ENCODE measurements at regions not wholly inside any gene's neighbourhood (a gene's known extent, or its start where the extent isn't known, plus 50 kb on each side); places are given as distances from the start of the nearest gene placed in this dataset.
"Not testable (repeated sequence)": the region's sequence is repeated elsewhere in the genome, so short reads cannot be mapped to it uniquely, and the experiment has no call there.

DNA sequence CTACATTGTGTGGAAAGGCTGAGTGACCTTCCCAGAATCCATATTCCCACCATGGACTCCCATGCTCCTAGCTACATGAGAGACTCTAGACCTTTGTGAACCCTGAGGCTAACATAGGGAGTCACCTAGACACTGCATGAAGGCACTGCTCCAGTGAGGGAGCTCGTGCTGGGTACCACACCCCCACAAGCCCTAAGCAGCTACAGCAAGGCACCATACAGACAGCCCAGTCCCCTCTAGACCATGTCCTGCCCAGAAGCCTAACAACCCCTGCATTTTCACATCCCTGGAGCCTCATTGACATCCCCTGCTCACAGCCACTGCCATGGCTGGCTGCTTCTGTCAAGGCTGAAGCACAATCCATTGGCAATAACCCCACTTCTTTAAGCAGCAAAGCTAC lies 176.5 kb upstream of the CTNND2 start:
- H3K4me3 ChIP-seq (ENCODE audit: control insufficient read depth in 1 of 2, extremely low read depth in 1 of 2, low read length in 1 of 2): no peak overlapping the region
- H3K27ac ChIP-seq (ENCODE audit: low read length): no peak overlapping the region
- ChIA-PET CTCF (no interaction called here), POLR2A (no interaction called here)
- no peaks in the 10 kb centered on the region for H3K36me3 Mint-ChIP-seq
- no peak overlapping the region for H3K4me3 Mint-ChIP-seq
- no peak for DNase-seq
- H3K9me3 Mint-ChIP-seq: peaks cover 13 to 27% (median 19%) of the 10 kb centered on the region in 3 donors
- ATAC-seq (replicated peaks in 1 of 4): no peak
- no peaks in the 10 kb centered on the region for H3K9me3 ChIP-seq
- H3K36me3 ChIP-seq (ENCODE audit: control insufficient read depth in 2 of 2, extremely low read depth in 1 of 2, insufficient read depth in 1 of 2, low read length in 1 of 2): no peaks in the 10 kb centered on the region
- H3K4me1 ChIP-seq (ENCODE audit: control insufficient read depth in 1 of 2, extremely low read depth in 1 of 2, insufficient read depth in 2 of 2, low read length in 2 of 2): no peaks in the 10 kb centered on the region
- no peaks in the 10 kb centered on the region for H3K27me3 Mint-ChIP-seq
- H3K27me3 ChIP-seq (replicated peaks in 1 of 2; ENCODE audit: control insufficient read depth in 2 of 2, extremely low read depth in 1 of 2, insufficient read depth in 2 of 2, low read length in 1 of 2): no peaks in the 10 kb centered on the region
- H3K4me1 Mint-ChIP-seq: no peaks in the 10 kb centered on the region
- H3K27ac Mint-ChIP-seq: no peak overlapping the region
- 17% methylated on average over 1 of the region's 1 CpG for WGBS (ENCODE audit: insufficient coverage)

DNA sequence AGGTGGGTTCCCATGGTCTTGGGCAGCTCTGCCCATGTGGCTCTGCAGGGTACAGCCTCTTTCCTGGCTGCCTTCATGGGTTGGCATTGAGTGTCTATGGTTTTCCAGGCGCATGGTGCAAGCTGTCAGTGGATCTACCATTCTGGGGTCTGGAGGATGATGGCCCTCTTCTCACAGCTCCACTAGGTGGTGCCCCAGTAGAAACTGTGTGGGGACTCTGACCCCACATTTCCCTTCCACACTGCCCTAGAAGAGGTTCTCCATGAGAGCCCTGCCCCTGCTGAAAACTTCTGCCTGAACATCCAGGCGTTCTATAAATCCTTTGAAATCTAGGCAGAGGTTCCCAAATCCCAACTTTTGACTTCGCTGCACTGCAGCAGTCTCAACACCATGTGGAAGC lies 174.0 kb upstream of the CTNND2 start:
- H3K36me3 Mint-ChIP-seq; CTCF ChIA-PET; H3K4me3 ChIP-seq (ENCODE audit: control insufficient read depth in 1 of 2, extremely low read depth in 1 of 2, low read length in 1 of 2); H3K27me3 Mint-ChIP-seq; H3K27me3 ChIP-seq (replicated peaks in 1 of 2; ENCODE audit: control insufficient read depth in 2 of 2, extremely low read depth in 1 of 2, insufficient read depth in 2 of 2, low read length in 1 of 2); H3K27ac Mint-ChIP-seq; POLR2A ChIA-PET; H3K36me3 ChIP-seq (ENCODE audit: control insufficient read depth in 2 of 2, extremely low read depth in 1 of 2, insufficient read depth in 1 of 2, low read length in 1 of 2); H3K9me3 ChIP-seq; H3K4me1 Mint-ChIP-seq; H3K27ac ChIP-seq (ENCODE audit: low read length); H3K4me1 ChIP-seq (ENCODE audit: control insufficient read depth in 1 of 2, extremely low read depth in 1 of 2, insufficient read depth in 2 of 2, low read length in 2 of 2); DNase-seq; H3K4me3 Mint-ChIP-seq; ATAC-seq (replicated peaks in 1 of 4): not testable (repeated sequence)
- WGBS (ENCODE audit: insufficient coverage): 81% methylated on average over 3 of the region's 3 CpGs
- H3K9me3 Mint-ChIP-seq: peaks cover 10 to 19% (median 19%) of the 10 kb centered on the region in 3 donors

DNA sequence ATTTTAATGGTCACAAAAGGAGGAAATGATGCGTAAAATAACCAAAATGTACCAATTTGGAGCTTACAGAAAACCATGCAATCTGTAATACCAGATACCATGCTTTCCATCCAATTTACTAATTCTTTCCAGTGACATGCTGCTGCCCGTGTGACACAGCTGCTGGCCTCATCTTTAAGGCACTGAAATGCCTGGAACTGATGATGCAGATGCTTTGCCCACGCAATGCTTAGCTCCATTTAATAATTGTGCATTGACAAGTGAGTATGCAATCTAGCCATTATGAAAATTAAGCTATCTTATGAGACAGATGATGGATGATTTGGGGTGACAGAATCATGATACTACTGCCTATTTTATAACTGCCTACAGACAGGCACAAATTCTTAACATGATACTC lies 169.2 kb upstream of the CTNND2 start:
- H3K36me3 Mint-ChIP-seq: no peaks in the 10 kb centered on the region
- ATAC-seq (replicated peaks in 1 of 4) (no peak), DNase-seq (no peak)
- no peaks in the 10 kb centered on the region for H3K27me3 Mint-ChIP-seq
- Histone ChIP-seq H3K9me3 (no peaks in the 10 kb centered on the region), H3K36me3 (ENCODE audit: control insufficient read depth in 2 of 2, extremely low read depth in 1 of 2, insufficient read depth in 1 of 2, low read length in 1 of 2) (no peaks in the 10 kb centered on the region), H3K4me3 (ENCODE audit: control insufficient read depth in 1 of 2, extremely low read depth in 1 of 2, low read length in 1 of 2) (no peak overlapping the region), H3K27me3 (replicated peaks in 1 of 2; ENCODE audit: control insufficient read depth in 2 of 2, extremely low read depth in 1 of 2, insufficient read depth in 2 of 2, low read length in 1 of 2) (no peaks in the 10 kb centered on the region), H3K27ac (ENCODE audit: low read length) (no peak overlapping the region), H3K4me1 (ENCODE audit: control insufficient read depth in 1 of 2, extremely low read depth in 1 of 2, insufficient read depth in 2 of 2, low read length in 2 of 2) (no peaks in the 10 kb centered on the region)
- no CpG with 5 or more reads among the region's 3 CpGs for WGBS (ENCODE audit: insufficient coverage)
- no peak overlapping the region for H3K4me3 Mint-ChIP-seq
- H3K9me3 Mint-ChIP-seq: no peaks in the 10 kb centered on the region
- ChIA-PET CTCF (no interaction called here), POLR2A (no interaction called here)
- H3K4me1 Mint-ChIP-seq: no peaks in the 10 kb centered on the region
- no peak overlapping the region for H3K27ac Mint-ChIP-seq

DNA sequence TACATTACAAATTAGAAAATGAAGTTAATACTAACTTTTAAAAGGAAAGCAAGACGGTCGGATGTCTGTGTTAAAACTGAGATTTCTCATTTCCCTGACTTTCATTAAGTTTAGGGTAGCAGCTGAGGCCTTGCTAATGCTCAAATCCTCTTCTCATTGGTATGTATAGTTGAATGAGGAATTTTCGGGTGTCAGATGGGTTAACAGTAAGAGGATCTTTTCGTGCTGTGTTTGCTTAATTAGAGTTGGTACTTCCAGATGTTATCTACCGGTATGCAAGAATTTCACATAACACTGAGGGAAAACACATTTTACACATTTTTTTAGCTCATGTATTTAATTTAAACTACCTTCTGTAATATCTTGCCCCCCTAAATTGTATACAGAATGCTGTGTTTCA lies 168.2 kb upstream of the CTNND2 start:
- ChIA-PET CTCF (no interaction called here), POLR2A (no interaction called here)
- H3K36me3 Mint-ChIP-seq: no peaks in the 10 kb centered on the region
- no peak overlapping the region for H3K4me3 Mint-ChIP-seq
- no peaks in the 10 kb centered on the region for H3K27me3 Mint-ChIP-seq
- Histone ChIP-seq H3K9me3 (no peaks in the 10 kb centered on the region), H3K36me3 (ENCODE audit: control insufficient read depth in 2 of 2, extremely low read depth in 1 of 2, insufficient read depth in 1 of 2, low read length in 1 of 2) (no peaks in the 10 kb centered on the region), H3K27me3 (replicated peaks in 1 of 2; ENCODE audit: control insufficient read depth in 2 of 2, extremely low read depth in 1 of 2, insufficient read depth in 2 of 2, low read length in 1 of 2) (no peaks in the 10 kb centered on the region), H3K4me3 (ENCODE audit: control insufficient read depth in 1 of 2, extremely low read depth in 1 of 2, low read length in 1 of 2) (no peak overlapping the region), H3K4me1 (ENCODE audit: control insufficient read depth in 1 of 2, extremely low read depth in 1 of 2, insufficient read depth in 2 of 2, low read length in 2 of 2) (no peaks in the 10 kb centered on the region), H3K27ac (ENCODE audit: low read length) (no peak overlapping the region)
- no CpG with 5 or more reads among the region's 5 CpGs for WGBS (ENCODE audit: insufficient coverage)
- ATAC-seq (replicated peaks in 1 of 4) (no peak), DNase-seq (no peak)
- peaks cover 0 to 8% (median 8%) of the 10 kb centered on the region in 3 donors for H3K9me3 Mint-ChIP-seq
- H3K27ac Mint-ChIP-seq: no peak overlapping the region
- H3K4me1 Mint-ChIP-seq: no peaks in the 10 kb centered on the region

DNA sequence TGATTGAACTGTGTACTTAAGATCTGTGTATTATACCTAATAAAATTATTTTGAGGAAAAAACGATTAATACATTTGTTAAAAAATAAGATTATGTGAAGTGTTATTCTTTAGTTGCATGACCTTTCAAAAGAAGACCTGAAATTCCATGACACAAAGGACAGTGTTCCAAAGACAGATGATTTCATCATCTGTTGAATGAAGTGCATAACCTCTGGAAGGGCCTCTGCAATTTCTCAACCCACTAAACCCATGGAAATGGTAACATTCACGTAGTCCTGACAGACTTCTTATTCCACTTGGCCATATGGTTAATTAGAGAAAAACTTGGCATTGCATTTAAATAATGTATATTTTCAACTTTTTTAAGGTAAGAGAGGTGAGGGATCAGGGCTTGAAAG lies 167.2 kb upstream of the CTNND2 start:
- DNase-seq: no peak
- no peaks in the 10 kb centered on the region for H3K27me3 ChIP-seq (replicated peaks in 1 of 2; ENCODE audit: control insufficient read depth in 2 of 2, extremely low read depth in 1 of 2, insufficient read depth in 2 of 2, low read length in 1 of 2)
- H3K9me3 ChIP-seq: no peaks in the 10 kb centered on the region
- H3K4me3 ChIP-seq (ENCODE audit: control insufficient read depth in 1 of 2, extremely low read depth in 1 of 2, low read length in 1 of 2): no peak overlapping the region
- H3K9me3 Mint-ChIP-seq: peaks cover 0 to 15% (median 14%) of the 10 kb centered on the region in 3 donors
- no peaks in the 10 kb centered on the region for H3K27me3 Mint-ChIP-seq
- no CpG with 5 or more reads among the region's 2 CpGs for WGBS (ENCODE audit: insufficient coverage)
- H3K4me1 Mint-ChIP-seq: no peaks in the 10 kb centered on the region
- ATAC-seq (replicated peaks in 1 of 4): no peak
- no peak overlapping the region for H3K27ac Mint-ChIP-seq
- ChIA-PET CTCF (no interaction called here), POLR2A (no interaction called here)
- H3K27ac ChIP-seq (ENCODE audit: low read length): no peak overlapping the region
- no peak overlapping the region for H3K4me3 Mint-ChIP-seq
- no peaks in the 10 kb centered on the region for H3K4me1 ChIP-seq (ENCODE audit: control insufficient read depth in 1 of 2, extremely low read depth in 1 of 2, insufficient read depth in 2 of 2, low read length in 2 of 2)
- H3K36me3 Mint-ChIP-seq: no peaks in the 10 kb centered on the region
- H3K36me3 ChIP-seq (ENCODE audit: control insufficient read depth in 2 of 2, extremely low read depth in 1 of 2, insufficient read depth in 1 of 2, low read length in 1 of 2): no peaks in the 10 kb centered on the region

DNA sequence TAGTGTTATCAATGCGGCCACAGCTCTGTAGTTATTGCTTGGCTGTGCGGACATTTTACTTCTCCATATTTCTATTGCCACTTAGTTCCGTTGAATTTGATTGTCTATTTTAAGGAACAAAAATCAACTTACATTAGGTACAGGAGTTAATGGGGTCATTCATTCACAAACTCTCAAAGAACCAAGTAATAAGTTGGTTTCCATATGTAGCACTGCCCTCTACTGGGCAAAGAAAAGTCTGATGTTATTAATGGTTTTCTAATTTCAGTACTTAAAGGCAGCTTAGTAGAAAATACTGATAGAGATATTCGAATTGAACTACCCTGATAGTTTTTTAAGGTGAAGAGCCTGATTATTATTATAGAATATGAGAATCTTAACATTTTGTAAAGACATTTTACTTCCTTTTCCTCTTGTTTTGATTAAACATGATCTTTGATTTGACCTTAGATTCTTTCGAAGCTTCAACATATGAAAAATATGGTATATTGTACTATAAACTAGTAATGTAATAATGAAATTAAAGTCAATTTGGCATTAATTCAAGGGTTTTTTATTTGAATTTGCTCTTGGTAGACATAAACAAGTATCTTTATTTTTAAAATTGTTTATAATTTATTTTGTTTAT lies 119.5 kb upstream of the CTNND2 start:
- Histone ChIP-seq H3K4me1 (ENCODE audit: control insufficient read depth in 1 of 2, extremely low read depth in 1 of 2, insufficient read depth in 2 of 2, low read length in 2 of 2) (no peaks in the 10 kb centered on the region), H3K27me3 (replicated peaks in 1 of 2; ENCODE audit: control insufficient read depth in 2 of 2, extremely low read depth in 1 of 2, insufficient read depth in 2 of 2, low read length in 1 of 2) (no peaks in the 10 kb centered on the region), H3K36me3 (ENCODE audit: control insufficient read depth in 2 of 2, extremely low read depth in 1 of 2, insufficient read depth in 1 of 2, low read length in 1 of 2) (no peaks in the 10 kb centered on the region), H3K4me3 (ENCODE audit: control insufficient read depth in 1 of 2, extremely low read depth in 1 of 2, low read length in 1 of 2) (no peak overlapping the region), H3K27ac (ENCODE audit: low read length) (no peak overlapping the region), H3K9me3 (no peaks in the 10 kb centered on the region)
- H3K4me3 Mint-ChIP-seq: no peak overlapping the region
- ATAC-seq (replicated peaks in 1 of 4) (no peak), DNase-seq (peak in 1 of 35 experiments; percentile 10)
- POLR2A ChIA-PET: no interaction called here
- H3K27me3 Mint-ChIP-seq: no peaks in the 10 kb centered on the region
- peaks cover 0 to 9% (median 2%) of the 10 kb centered on the region in 3 donors for H3K9me3 Mint-ChIP-seq
- no peak overlapping the region for H3K27ac Mint-ChIP-seq
- no peaks in the 10 kb centered on the region for H3K4me1 Mint-ChIP-seq
- WGBS (ENCODE audit: insufficient coverage): no CpG with 5 or more reads among the region's 5 CpGs
- no peaks in the 10 kb centered on the region for H3K36me3 Mint-ChIP-seq
- CTCF ChIA-PET: interaction anchor here in 1 of 2 donors (0.8 kb wide), 1 partner anchor 161 kb away, joined by 3 read pairs; no protein-coding TSS in a partner anchor

DNA sequence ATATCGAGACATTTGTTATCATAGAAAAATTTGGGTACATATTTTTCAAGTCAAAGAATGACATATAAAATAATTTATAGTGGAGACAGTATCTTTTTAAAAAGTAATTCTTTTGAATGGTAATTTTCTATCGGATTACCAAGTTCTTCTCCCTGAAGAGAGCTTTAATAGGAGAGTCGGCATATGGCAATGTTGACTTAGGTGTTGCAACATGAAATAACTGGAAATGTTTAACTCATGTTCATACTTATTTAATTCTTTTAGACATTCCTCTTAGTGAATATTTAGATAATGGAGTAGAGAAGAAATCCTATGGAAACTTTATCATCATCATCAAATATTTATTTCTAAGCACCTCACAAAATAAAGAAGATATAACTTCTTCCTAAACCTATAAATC lies 118.2 kb upstream of the CTNND2 start:
- no peak for DNase-seq
- Histone ChIP-seq H3K36me3 (ENCODE audit: control insufficient read depth in 2 of 2, extremely low read depth in 1 of 2, insufficient read depth in 1 of 2, low read length in 1 of 2) (no peaks in the 10 kb centered on the region), H3K27me3 (replicated peaks in 1 of 2; ENCODE audit: control insufficient read depth in 2 of 2, extremely low read depth in 1 of 2, insufficient read depth in 2 of 2, low read length in 1 of 2) (no peaks in the 10 kb centered on the region), H3K27ac (ENCODE audit: low read length) (no peak overlapping the region), H3K9me3 (no peaks in the 10 kb centered on the region), H3K4me3 (ENCODE audit: control insufficient read depth in 1 of 2, extremely low read depth in 1 of 2, low read length in 1 of 2) (no peak overlapping the region), H3K4me1 (ENCODE audit: control insufficient read depth in 1 of 2, extremely low read depth in 1 of 2, insufficient read depth in 2 of 2, low read length in 2 of 2) (no peaks in the 10 kb centered on the region)
- no peak for ATAC-seq (replicated peaks in 1 of 4)
- Mint-ChIP-seq H3K36me3 (no peaks in the 10 kb centered on the region), H3K27ac (no peak overlapping the region), H3K4me3 (no peak overlapping the region), H3K27me3 (no peaks in the 10 kb centered on the region), H3K4me1 (no peaks in the 10 kb centered on the region), H3K9me3 (peaks cover 0 to 3% (median 0%) of the 10 kb centered on the region in 3 donors)
- ChIA-PET POLR2A (no interaction called here), CTCF (interaction anchor here in 1 of 2 donors (1.1 kb wide), 1 partner anchor 1034 kb away, joined by 3 read pairs; no protein-coding TSS in a partner anchor)
- WGBS (ENCODE audit: insufficient coverage): no CpG with 5 or more reads among the region's 3 CpGs
